GM19023 (cell line): ENCODE measurements at regions not wholly inside any gene's neighbourhood (a gene's known extent, or its start where the extent isn't known, plus 50 kb on each side); places are given as distances from the start of the nearest gene placed in this dataset.

Experiments
- ATAC-seq: cut with Tn5 transposase; IDR thresholded peaks from one replicate; pipeline ENCODE4 v1.9.1; 2021; ENCODE audit warnings: mild to moderate bottlenecking, moderate library complexity; ENCODE audit not compliant: unreplicated experiment

- ATAC-seq: no peak
These were observed 360.5 kb downstream of the IRX2 start for GRCh38 chr5:2391021-2391420.

GRCh38 chr5:2388571-2388970, 362.9 kb downstream of the IRX2 start:
- ATAC-seq: no peak

- no peak for ATAC-seq
These were observed 363.7 kb downstream of the IRX2 start for GRCh38 chr5:2387634-2388325.

GRCh38 chr5:2387250-2387633, 364.2 kb downstream of the IRX2 start:
- ATAC-seq: no peak

GRCh38 chr5:2385818-2386217, 365.7 kb downstream of the IRX2 start:
- ATAC-seq: no peak

- ATAC-seq: no peak
These were observed 367.8 kb downstream of the IRX2 start for GRCh38 chr5:2383698-2384065.

GRCh38 chr5:2382776-2383697, 368.4 kb downstream of the IRX2 start:
- no peak for ATAC-seq

- ATAC-seq: no peak
These were observed 369.6 kb downstream of the IRX2 start for GRCh38 chr5:2381861-2382260.

- ATAC-seq: no peak
These were observed 370.4 kb downstream of the IRX2 start for GRCh38 chr5:2381070-2381469.

- ATAC-seq: no peak
These were observed 372.5 kb downstream of the IRX2 start for GRCh38 chr5:2378976-2379375.

- ATAC-seq: no peak
These were observed 373.4 kb downstream of the IRX2 start for GRCh38 chr5:2378108-2378507.

GRCh38 chr5:2376486-2376885, 375.0 kb downstream of the IRX2 start:
- no peak for ATAC-seq

GRCh38 chr5:2375757-2376250, 375.7 kb downstream of the IRX2 start:
- ATAC-seq: no peak

- no peak for ATAC-seq
These were observed 376.2 kb downstream of the IRX2 start for GRCh38 chr5:2375291-2375690.

GRCh38 chr5:2374703-2375102, 376.8 kb downstream of the IRX2 start:
- ATAC-seq: no peak

GRCh38 chr5:2373631-2374030, 377.8 kb downstream of the IRX2 start:
- no peak for ATAC-seq

GRCh38 chr5:2371419-2371710, 380.1 kb downstream of the IRX2 start:
- no peak for ATAC-seq

GRCh38 chr5:2370626-2371418, 380.7 kb downstream of the IRX2 start:
- no peak for ATAC-seq

GRCh38 chr5:2369178-2369577, 382.3 kb downstream of the IRX2 start:
- no peak for ATAC-seq

- no peak for ATAC-seq
These were observed 384.7 kb downstream of the IRX2 start for GRCh38 chr5:2366816-2367215.

- no peak for ATAC-seq
These were observed 394.2 kb downstream of the IRX2 start for GRCh38 chr5:2357309-2357708.

- no peak for ATAC-seq
These were observed 395.6 kb downstream of the IRX2 start for GRCh38 chr5:2355859-2356258.
